Upper lobe of right lung (tissue), 1 donor: ENCODE measurements at regions not wholly inside any gene's neighbourhood (a gene's known extent, or its start where the extent isn't known, plus 50 kb on each side); places are given as distances from the start of the nearest gene placed in this dataset.

Experiments
- ATAC-seq: fragments of 200-7000 bp; cut with Tn5 transposase; one replicate; pipeline ENCODE4 v1.9.1; 2020; ENCODE audit warnings: mild to moderate bottlenecking, moderate library complexity
- DNase-seq: peaks from one replicate; pipeline ENCODE4 v3.0.0-alpha.2; 2020
- H3K27ac ChIP-seq: fragments of 200-600 bp; one replicate; pipeline ENCODE4 v1.8.0; 2022
- H3K27me3 ChIP-seq: fragments of 200-600 bp; one replicate; pipeline ENCODE4 v1.8.0; 2022; ENCODE audit warnings: mild to moderate bottlenecking
- H3K36me3 ChIP-seq: fragments of 200-600 bp; one replicate; pipeline ENCODE4 v1.8.0; 2022
- H3K4me1 ChIP-seq: fragments of 200-600 bp; one replicate; pipeline ENCODE4 v1.8.0; 2022
- H3K4me3 ChIP-seq: fragments of 200-600 bp; one replicate; pipeline ENCODE4 v1.8.0; 2022; ENCODE audit warnings: mild to moderate bottlenecking
- H3K9me3 ChIP-seq: fragments of 200-600 bp; one replicate; pipeline ENCODE4 v1.8.0; 2022
- intact Hi-C: fragments of 100-400 bp; cut with DNase I; formaldehyde crosslinking; loops from one replicate; pipeline ENCODE4 v1.11.0; 2022
- TF ChIP-seq, protein P1 (sequence below): fragments of 200-600 bp; IDR thresholded peaks from one replicate; pipeline ENCODE4 v1.8.0; 2022; ENCODE audit warnings: antibody characterized with exemption
- donor health status: DM: no; HTN: yes; CAD: no; lungs with severe emphysema.

DNA sequence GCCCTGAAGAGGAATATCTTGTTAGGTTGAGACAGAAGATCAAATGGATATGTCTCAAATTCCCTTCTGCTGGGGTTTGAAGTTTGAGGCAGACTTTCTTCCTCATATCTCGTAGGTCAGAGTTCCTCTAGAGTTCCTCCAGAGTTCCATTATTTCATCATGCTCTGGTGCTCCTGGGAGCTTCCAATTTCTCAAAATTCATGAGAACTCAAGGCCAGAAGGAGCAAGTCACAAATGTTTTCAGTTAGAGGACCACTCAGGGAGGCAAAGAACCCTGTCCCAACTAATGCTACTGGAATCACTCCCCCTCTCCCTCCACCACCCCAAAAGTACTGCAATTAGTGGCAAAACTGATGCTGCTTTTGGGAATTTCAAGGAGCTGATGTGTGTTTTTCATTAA, 115.7 kb upstream of the RBMS1 start:
- H3K4me3 ChIP-seq: no peak overlapping the region
- H3K27me3 ChIP-seq: no peaks in the 10 kb centered on the region
- no peak overlapping the region for H3K27ac ChIP-seq
- no peaks in the 10 kb centered on the region for H3K36me3 ChIP-seq
- TF ChIP-seq, protein P1, sequence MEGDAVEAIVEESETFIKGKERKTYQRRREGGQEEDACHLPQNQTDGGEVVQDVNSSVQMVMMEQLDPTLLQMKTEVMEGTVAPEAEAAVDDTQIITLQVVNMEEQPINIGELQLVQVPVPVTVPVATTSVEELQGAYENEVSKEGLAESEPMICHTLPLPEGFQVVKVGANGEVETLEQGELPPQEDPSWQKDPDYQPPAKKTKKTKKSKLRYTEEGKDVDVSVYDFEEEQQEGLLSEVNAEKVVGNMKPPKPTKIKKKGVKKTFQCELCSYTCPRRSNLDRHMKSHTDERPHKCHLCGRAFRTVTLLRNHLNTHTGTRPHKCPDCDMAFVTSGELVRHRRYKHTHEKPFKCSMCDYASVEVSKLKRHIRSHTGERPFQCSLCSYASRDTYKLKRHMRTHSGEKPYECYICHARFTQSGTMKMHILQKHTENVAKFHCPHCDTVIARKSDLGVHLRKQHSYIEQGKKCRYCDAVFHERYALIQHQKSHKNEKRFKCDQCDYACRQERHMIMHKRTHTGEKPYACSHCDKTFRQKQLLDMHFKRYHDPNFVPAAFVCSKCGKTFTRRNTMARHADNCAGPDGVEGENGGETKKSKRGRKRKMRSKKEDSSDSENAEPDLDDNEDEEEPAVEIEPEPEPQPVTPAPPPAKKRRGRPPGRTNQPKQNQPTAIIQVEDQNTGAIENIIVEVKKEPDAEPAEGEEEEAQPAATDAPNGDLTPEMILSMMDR: no peak
- intact Hi-C loops: no loop called here
- ATAC-seq: no peak
- no peak for DNase-seq
- no peaks in the 10 kb centered on the region for H3K4me1 ChIP-seq
- no peaks in the 10 kb centered on the region for H3K9me3 ChIP-seq

DNA sequence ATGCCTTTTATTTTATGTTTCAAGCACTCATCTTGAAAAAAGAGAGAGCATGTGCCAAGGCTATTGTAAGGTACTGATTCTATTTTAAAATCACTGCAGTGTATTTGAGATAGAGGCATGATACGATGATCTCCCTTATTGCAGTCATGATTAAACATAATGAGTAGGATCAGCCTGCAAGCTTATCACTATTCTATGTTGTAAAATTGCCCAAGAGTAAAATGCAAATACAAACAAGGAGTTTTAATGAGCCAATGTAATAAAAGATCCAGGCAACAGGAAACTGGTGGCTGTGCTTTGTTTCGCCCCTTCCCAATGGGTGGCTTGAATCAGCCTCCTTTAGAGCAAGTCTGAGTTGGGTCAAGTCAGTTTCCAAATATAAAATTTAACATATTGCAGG, 116.4 kb upstream of the RBMS1 start:
- intact Hi-C loops: no loop called here
- DNase-seq: no peak
- no peak for ATAC-seq
- Histone ChIP-seq H3K4me1 (no peaks in the 10 kb centered on the region), H3K27ac (no peak overlapping the region), H3K36me3 (no peaks in the 10 kb centered on the region), H3K27me3 (no peaks in the 10 kb centered on the region), H3K9me3 (no peaks in the 10 kb centered on the region), H3K4me3 (no peak overlapping the region)
- TF ChIP-seq, protein P1: no peak

DNA sequence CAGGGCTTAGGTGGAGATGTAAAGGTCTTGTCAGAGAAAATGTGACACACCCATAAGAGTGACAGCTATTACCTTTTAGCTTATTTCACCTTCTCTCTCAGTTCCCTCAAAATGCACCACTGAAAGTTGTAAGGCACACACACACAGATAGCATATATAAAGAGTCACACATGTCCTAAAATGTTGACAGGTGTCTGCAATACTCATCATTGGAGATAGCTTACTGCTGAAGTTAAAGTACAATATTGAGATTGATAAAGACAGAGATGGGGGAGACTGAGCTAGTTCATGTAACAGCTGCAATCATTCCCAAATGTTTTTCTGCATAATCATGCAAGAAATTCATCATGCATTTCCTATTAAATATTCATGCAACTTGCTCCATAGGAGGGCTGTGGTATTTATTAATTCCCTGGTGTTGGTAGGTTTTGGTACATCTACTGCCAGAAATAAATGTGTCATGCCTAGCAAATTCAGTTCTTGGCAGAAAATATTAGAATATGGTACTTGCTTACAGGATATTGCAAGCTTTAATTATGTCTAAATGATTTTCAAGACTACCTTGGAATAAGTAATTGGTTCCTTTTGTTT, 118.8 kb upstream of the RBMS1 start:
- no peak for DNase-seq
- H3K27me3 ChIP-seq: no peaks in the 10 kb centered on the region
- H3K36me3 ChIP-seq: no peaks in the 10 kb centered on the region
- no peak overlapping the region for H3K27ac ChIP-seq
- H3K4me3 ChIP-seq: no peak overlapping the region
- no peaks in the 10 kb centered on the region for H3K9me3 ChIP-seq
- intact Hi-C loops: no loop called here
- H3K4me1 ChIP-seq: no peaks in the 10 kb centered on the region
- TF ChIP-seq, protein P1: no peak
- ATAC-seq: no peak

DNA sequence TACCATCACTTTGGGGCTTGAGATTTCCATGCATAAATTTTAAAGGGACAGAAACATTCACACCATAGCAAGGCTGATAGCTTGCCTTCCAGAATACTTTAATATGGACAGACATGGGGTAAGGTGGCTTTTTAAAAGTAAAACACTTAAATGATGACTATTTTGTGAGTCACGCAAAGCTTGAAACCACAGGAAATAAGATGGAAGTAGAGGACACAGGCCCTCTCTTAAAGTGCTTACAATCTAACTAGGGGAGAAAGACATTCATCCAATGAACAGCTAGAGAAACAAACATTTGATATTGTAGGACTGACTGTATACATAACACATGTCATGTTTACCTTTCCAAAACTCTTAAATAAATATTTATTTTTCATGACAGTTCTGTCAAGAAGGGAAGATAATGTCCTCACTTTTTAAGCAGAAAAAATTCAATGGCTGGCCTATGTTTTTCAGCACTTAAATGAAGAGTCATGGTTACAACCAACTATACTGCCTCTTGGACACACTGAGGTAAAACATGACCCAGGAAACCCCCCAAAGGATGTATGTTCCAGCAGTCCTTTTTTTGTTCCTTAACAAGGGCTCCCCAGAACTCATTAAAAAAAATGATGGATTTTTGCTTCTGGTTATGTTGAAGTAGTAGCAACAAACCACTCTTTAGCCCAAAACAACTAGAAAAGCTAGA, 120.0 kb upstream of the RBMS1 start:
- no peaks in the 10 kb centered on the region for H3K9me3 ChIP-seq
- H3K4me1 ChIP-seq: no peaks in the 10 kb centered on the region
- intact Hi-C loops: no loop called here
- no peak overlapping the region for H3K4me3 ChIP-seq
- ATAC-seq (no peak), DNase-seq (no peak)
- no peaks in the 10 kb centered on the region for H3K27me3 ChIP-seq
- H3K36me3 ChIP-seq: no peaks in the 10 kb centered on the region
- TF ChIP-seq, protein P1: no peak
- no peak overlapping the region for H3K27ac ChIP-seq

DNA sequence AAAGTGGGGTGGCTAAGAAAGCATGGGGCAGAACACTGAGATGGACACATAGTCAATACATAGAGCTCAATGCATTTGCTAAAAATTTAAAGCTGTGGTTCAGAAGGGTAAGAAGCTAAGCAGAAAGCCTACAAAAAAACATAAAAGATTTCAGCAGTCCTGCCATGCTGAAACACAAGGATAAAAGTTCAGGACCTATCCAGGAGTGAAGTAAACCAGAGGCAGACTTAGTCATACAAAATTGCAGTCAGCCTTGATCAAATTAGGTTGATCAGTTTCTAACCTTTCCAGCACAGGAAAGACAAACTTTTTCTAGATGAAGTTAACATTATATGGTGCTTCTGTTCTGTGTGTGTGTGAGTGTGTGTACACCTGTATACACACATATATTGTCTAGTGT, 120.8 kb upstream of the RBMS1 start:
- no peaks in the 10 kb centered on the region for H3K4me1 ChIP-seq
- no peaks in the 10 kb centered on the region for H3K36me3 ChIP-seq
- H3K9me3 ChIP-seq: no peaks in the 10 kb centered on the region
- intact Hi-C loops: no loop called here
- TF ChIP-seq, protein P1: no peak
- H3K4me3 ChIP-seq: no peak overlapping the region
- DNase-seq (no peak), ATAC-seq (no peak)
- H3K27ac ChIP-seq: no peak overlapping the region
- H3K27me3 ChIP-seq: no peaks in the 10 kb centered on the region
